ENCODE measurements at regions not wholly inside any gene's neighbourhood (a gene's known extent, or its start where the extent isn't known, plus 50 kb on each side); places are given as distances from the start of the nearest gene placed in this dataset.

GRCh38 chrX:113802837-113803236 lies 781.0 kb upstream of the HTR2C start:
- TF ChIP-seq CTCF (IDR thresholded peaks at IDR 0.05; ENCODE audit: insufficient read depth, low read length, poor library complexity, severe bottlenecking) = no peak
- no peak for TF ChIP-seq EZH2phosphoT487 (conservative IDR thresholded peaks at IDR 0.05; ENCODE audit: low read length)
